ENCODE measurements at regions not wholly inside any gene's neighbourhood (a gene's known extent, or its start where the extent isn't known, plus 50 kb on each side); places are given as distances from the start of the nearest gene placed in this dataset.

- Histone ChIP-seq H3K4me1 (ENCODE audit: control insufficient read depth in 2 of 2, insufficient read depth in 1 of 2, low read depth in 1 of 2, low read length in 2 of 2) (no peaks in the 10 kb centered on the region), H3K9me3 (replicated peaks in 1 of 2; ENCODE audit: control insufficient read depth in 2 of 2, insufficient read depth in 1 of 2, low read depth in 1 of 2, low read length in 2 of 2) (no peaks in the 10 kb centered on the region), H3K14ac (ENCODE audit: low read length) (no peak overlapping the region), H2AK5ac (ENCODE audit: low read depth, low read length) (no peak overlapping the region), H2AFZ (ENCODE audit: low read length) (no peak overlapping the region), H3K4me2 (ENCODE audit: insufficient read depth, low read length, poor library complexity, severe bottlenecking) (no peak overlapping the region), H2BK120ac (ENCODE audit: low read depth, low read length) (no peak overlapping the region), H2BK12ac (ENCODE audit: low read length) (no peak overlapping the region), H2BK5ac (ENCODE audit: low read length) (no peak overlapping the region), H2BK15ac (ENCODE audit: low read length) (no peak overlapping the region), H3K23ac (ENCODE audit: low read depth, low read length, poor library complexity) (no peak overlapping the region), H4K91ac (ENCODE audit: low read depth, low read length, poor library complexity) (no peak overlapping the region), H3K79me1 (ENCODE audit: low read depth, low read length) (no peaks in the 10 kb centered on the region), H3K27ac (replicated peaks; ENCODE audit: low read length) (no peak overlapping the region), H3K36me3 (replicated peaks in 1 of 2; ENCODE audit: control insufficient read depth in 2 of 2, insufficient read depth in 2 of 2, low read length in 2 of 2) (no peaks in the 10 kb centered on the region), H3K4me3 (ENCODE audit: low read length in 2 of 2) (no peak overlapping the region), H3K18ac (ENCODE audit: low read length) (no peak overlapping the region), H3K27me3 (ENCODE audit: control insufficient read depth in 3 of 3, insufficient read depth in 3 of 3, low read depth in 1 of 3, low read length in 3 of 3) (no peaks in the 10 kb centered on the region), H3K4ac (ENCODE audit: low read length) (no peak overlapping the region), H3K9ac (ENCODE audit: low read depth, low read length, poor library complexity) (no peak overlapping the region), H4K8ac (ENCODE audit: low read depth, low read length) (no peak overlapping the region)
- DNase-seq (ENCODE audit: low spot score), result no peak
- WGBS, 2 donors (ENCODE audit: extremely low coverage in 2 of 2, insufficient read length in 2 of 2, insufficient replicate concordance in 1 of 2), result no CpG with 5 or more reads among the region's 2 CpGs
Measured at GRCh38 chr5:130425424-130425823, 521.2 kb downstream of the CHSY3 start.

GRCh38 chr5:130424341-130424740, 520.1 kb downstream of the CHSY3 start:
- no peaks in the 10 kb centered on the region for H3K9me3 ChIP-seq (replicated peaks in 1 of 2; ENCODE audit: control insufficient read depth in 2 of 2, insufficient read depth in 1 of 2, low read depth in 1 of 2, low read length in 2 of 2)
- H2AFZ ChIP-seq (ENCODE audit: low read length), result no peak overlapping the region
- no peak overlapping the region for H4K8ac ChIP-seq (ENCODE audit: low read depth, low read length)
- no CpG with 5 or more reads among the region's 2 CpGs for whole genome bisulfite sequencing, 2 donors (ENCODE audit: extremely low coverage in 2 of 2, insufficient read length in 2 of 2, insufficient replicate concordance in 1 of 2)
- H4K91ac ChIP-seq (ENCODE audit: low read depth, low read length, poor library complexity), result no peak overlapping the region
- H2AK5ac ChIP-seq (ENCODE audit: low read depth, low read length), result no peak overlapping the region
- H3K23ac ChIP-seq (ENCODE audit: low read depth, low read length, poor library complexity), result no peak overlapping the region
- no peaks in the 10 kb centered on the region for H3K27me3 ChIP-seq (ENCODE audit: control insufficient read depth in 3 of 3, insufficient read depth in 3 of 3, low read depth in 1 of 3, low read length in 3 of 3)
- no peak overlapping the region for H2BK15ac ChIP-seq (ENCODE audit: low read length)
- no peak overlapping the region for H3K9ac ChIP-seq (ENCODE audit: low read depth, low read length, poor library complexity)
- no peak for DNase-seq (ENCODE audit: low spot score)
- H3K4ac ChIP-seq (ENCODE audit: low read length), result no peak overlapping the region
- no peak overlapping the region for H2BK120ac ChIP-seq (ENCODE audit: low read depth, low read length)
- H3K36me3 ChIP-seq (replicated peaks in 1 of 2; ENCODE audit: control insufficient read depth in 2 of 2, insufficient read depth in 2 of 2, low read length in 2 of 2), result no peaks in the 10 kb centered on the region
- H3K18ac ChIP-seq (ENCODE audit: low read length), result no peak overlapping the region
- H3K14ac ChIP-seq (ENCODE audit: low read length), result no peak overlapping the region
- no peak overlapping the region for H3K27ac ChIP-seq (replicated peaks; ENCODE audit: low read length)
- H3K4me2 ChIP-seq (ENCODE audit: insufficient read depth, low read length, poor library complexity, severe bottlenecking), result no peak overlapping the region
- no peak overlapping the region for H2BK5ac ChIP-seq (ENCODE audit: low read length)
- no peak overlapping the region for H3K4me3 ChIP-seq (ENCODE audit: low read length in 2 of 2)
- H3K4me1 ChIP-seq (ENCODE audit: control insufficient read depth in 2 of 2, insufficient read depth in 1 of 2, low read depth in 1 of 2, low read length in 2 of 2), result no peaks in the 10 kb centered on the region
- no peak overlapping the region for H2BK12ac ChIP-seq (ENCODE audit: low read length)
- no peaks in the 10 kb centered on the region for H3K79me1 ChIP-seq (ENCODE audit: low read depth, low read length)

GRCh38 chr5:130402906-130403305, 498.6 kb downstream of the CHSY3 start:
- H2BK15ac ChIP-seq (ENCODE audit: low read length), result no peak overlapping the region
- no peak overlapping the region for H2BK120ac ChIP-seq (ENCODE audit: low read depth, low read length)
- H3K79me1 ChIP-seq (ENCODE audit: low read depth, low read length), result no peaks in the 10 kb centered on the region
- no peak for DNase-seq (ENCODE audit: low spot score)
- no peak overlapping the region for H3K9ac ChIP-seq (ENCODE audit: low read depth, low read length, poor library complexity)
- H3K4me2 ChIP-seq (ENCODE audit: insufficient read depth, low read length, poor library complexity, severe bottlenecking), result no peak overlapping the region
- no peak overlapping the region for H2AFZ ChIP-seq (ENCODE audit: low read length)
- H2BK5ac ChIP-seq (ENCODE audit: low read length), result no peak overlapping the region
- no peak overlapping the region for H4K8ac ChIP-seq (ENCODE audit: low read depth, low read length)
- no peak overlapping the region for H2AK5ac ChIP-seq (ENCODE audit: low read depth, low read length)
- H3K4me1 ChIP-seq (ENCODE audit: control insufficient read depth in 2 of 2, insufficient read depth in 1 of 2, low read depth in 1 of 2, low read length in 2 of 2), result no peaks in the 10 kb centered on the region
- no peaks in the 10 kb centered on the region for H3K36me3 ChIP-seq (replicated peaks in 1 of 2; ENCODE audit: control insufficient read depth in 2 of 2, insufficient read depth in 2 of 2, low read length in 2 of 2)
- H3K23ac ChIP-seq (ENCODE audit: low read depth, low read length, poor library complexity), result no peak overlapping the region
- no peak overlapping the region for H3K18ac ChIP-seq (ENCODE audit: low read length)
- H3K27ac ChIP-seq (replicated peaks; ENCODE audit: low read length), result no peak overlapping the region
- no peaks in the 10 kb centered on the region for H3K27me3 ChIP-seq (ENCODE audit: control insufficient read depth in 3 of 3, insufficient read depth in 3 of 3, low read depth in 1 of 3, low read length in 3 of 3)
- no peak overlapping the region for H3K14ac ChIP-seq (ENCODE audit: low read length)
- H3K4ac ChIP-seq (ENCODE audit: low read length), result no peak overlapping the region
- no peak overlapping the region for H3K4me3 ChIP-seq (ENCODE audit: low read length in 2 of 2)
- no CpG with 5 or more reads among the region's 7 CpGs for WGBS, 2 donors (ENCODE audit: extremely low coverage in 2 of 2, insufficient read length in 2 of 2, insufficient replicate concordance in 1 of 2)
- H2BK12ac ChIP-seq (ENCODE audit: low read length), result no peak overlapping the region
- H3K9me3 ChIP-seq (replicated peaks in 1 of 2; ENCODE audit: control insufficient read depth in 2 of 2, insufficient read depth in 1 of 2, low read depth in 1 of 2, low read length in 2 of 2), result no peaks in the 10 kb centered on the region
- H4K91ac ChIP-seq (ENCODE audit: low read depth, low read length, poor library complexity), result no peak overlapping the region

- Histone ChIP-seq H2BK15ac (ENCODE audit: low read length) (no peak overlapping the region), H3K23ac (ENCODE audit: low read depth, low read length, poor library complexity) (no peak overlapping the region), H3K27ac (replicated peaks; ENCODE audit: low read length) (no peak overlapping the region), H4K8ac (ENCODE audit: low read depth, low read length) (no peak overlapping the region), H3K9ac (ENCODE audit: low read depth, low read length, poor library complexity) (no peak overlapping the region), H3K4me3 (ENCODE audit: low read length in 2 of 2) (no peak overlapping the region), H2BK5ac (ENCODE audit: low read length) (no peak overlapping the region), H3K14ac (ENCODE audit: low read length) (no peak overlapping the region), H2BK120ac (ENCODE audit: low read depth, low read length) (no peak overlapping the region), H3K4ac (ENCODE audit: low read length) (no peak overlapping the region), H3K18ac (ENCODE audit: low read length) (no peak overlapping the region), H3K4me1 (ENCODE audit: control insufficient read depth in 2 of 2, insufficient read depth in 1 of 2, low read depth in 1 of 2, low read length in 2 of 2) (no peaks in the 10 kb centered on the region), H2AK5ac (ENCODE audit: low read depth, low read length) (no peak overlapping the region), H3K9me3 (replicated peaks in 1 of 2; ENCODE audit: control insufficient read depth in 2 of 2, insufficient read depth in 1 of 2, low read depth in 1 of 2, low read length in 2 of 2) (no peaks in the 10 kb centered on the region), H3K36me3 (replicated peaks in 1 of 2; ENCODE audit: control insufficient read depth in 2 of 2, insufficient read depth in 2 of 2, low read length in 2 of 2) (no peaks in the 10 kb centered on the region), H4K91ac (ENCODE audit: low read depth, low read length, poor library complexity) (no peak overlapping the region), H2BK12ac (ENCODE audit: low read length) (no peak overlapping the region), H3K4me2 (ENCODE audit: insufficient read depth, low read length, poor library complexity, severe bottlenecking) (no peak overlapping the region), H3K27me3 (ENCODE audit: control insufficient read depth in 3 of 3, insufficient read depth in 3 of 3, low read depth in 1 of 3, low read length in 3 of 3) (no peaks in the 10 kb centered on the region), H3K79me1 (ENCODE audit: low read depth, low read length) (no peaks in the 10 kb centered on the region), H2AFZ (ENCODE audit: low read length) (no peak overlapping the region)
- DNase-seq (ENCODE audit: low spot score), result no peak
Measured at GRCh38 chr5:130400091-130400490, 495.8 kb downstream of the CHSY3 start.

Data from neuronal stem cell (in vitro differentiated cells).